ENCODE measurements at regions not wholly inside any gene's neighbourhood (a gene's known extent, or its start where the extent isn't known, plus 50 kb on each side); places are given as distances from the start of the nearest gene placed in this dataset.

DNA sequence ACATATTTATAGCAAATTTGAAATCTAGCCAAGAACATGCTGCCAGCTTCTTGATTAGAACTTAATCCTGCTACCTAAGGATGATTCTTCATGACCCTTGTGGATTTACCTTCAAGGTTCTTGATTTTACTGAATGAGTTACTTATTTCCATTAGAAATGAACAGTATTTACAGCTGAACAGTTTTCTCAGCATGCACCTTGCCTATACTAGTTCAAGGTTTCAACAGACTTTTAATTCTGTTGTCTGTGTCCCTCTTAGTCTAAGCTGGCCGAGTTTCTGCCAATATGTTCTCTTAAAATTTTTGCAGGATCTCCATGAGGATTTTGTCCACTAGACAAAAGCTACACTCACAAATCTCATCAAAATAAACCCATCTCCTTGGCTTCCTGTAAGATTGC, 188.8 kb upstream of the ST8SIA4 start:
- TF ChIP-seq, protein P1, sequence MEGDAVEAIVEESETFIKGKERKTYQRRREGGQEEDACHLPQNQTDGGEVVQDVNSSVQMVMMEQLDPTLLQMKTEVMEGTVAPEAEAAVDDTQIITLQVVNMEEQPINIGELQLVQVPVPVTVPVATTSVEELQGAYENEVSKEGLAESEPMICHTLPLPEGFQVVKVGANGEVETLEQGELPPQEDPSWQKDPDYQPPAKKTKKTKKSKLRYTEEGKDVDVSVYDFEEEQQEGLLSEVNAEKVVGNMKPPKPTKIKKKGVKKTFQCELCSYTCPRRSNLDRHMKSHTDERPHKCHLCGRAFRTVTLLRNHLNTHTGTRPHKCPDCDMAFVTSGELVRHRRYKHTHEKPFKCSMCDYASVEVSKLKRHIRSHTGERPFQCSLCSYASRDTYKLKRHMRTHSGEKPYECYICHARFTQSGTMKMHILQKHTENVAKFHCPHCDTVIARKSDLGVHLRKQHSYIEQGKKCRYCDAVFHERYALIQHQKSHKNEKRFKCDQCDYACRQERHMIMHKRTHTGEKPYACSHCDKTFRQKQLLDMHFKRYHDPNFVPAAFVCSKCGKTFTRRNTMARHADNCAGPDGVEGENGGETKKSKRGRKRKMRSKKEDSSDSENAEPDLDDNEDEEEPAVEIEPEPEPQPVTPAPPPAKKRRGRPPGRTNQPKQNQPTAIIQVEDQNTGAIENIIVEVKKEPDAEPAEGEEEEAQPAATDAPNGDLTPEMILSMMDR (IDR thresholded peaks at IDR 0.05): no peak
- TF ChIP-seq EP300 (IDR thresholded peaks at IDR 0.05): no peak
